Stimulated activated CD8-positive, alpha-beta memory T cell treated with anti-CD3 and anti-CD28 coated beads, Interleukin-4, amount 100 ng/mL, for 4 hours (primary cell): ENCODE measurements at regions not wholly inside any gene's neighbourhood (a gene's known extent, or its start where the extent isn't known, plus 50 kb on each side); places are given as distances from the start of the nearest gene placed in this dataset.
"Not testable (repeated sequence)": the region's sequence is repeated elsewhere in the genome, so short reads cannot be mapped to it uniquely, and the experiment has no call there.

Experiments
- DNase-seq, 2 donors: peaks; one replicate each; pipeline ENCODE4 v3.0.0-alpha.2; 2020; ENCODE audit warnings: low read depth in 2 of 2, low spot score in 1 of 2

DNA sequence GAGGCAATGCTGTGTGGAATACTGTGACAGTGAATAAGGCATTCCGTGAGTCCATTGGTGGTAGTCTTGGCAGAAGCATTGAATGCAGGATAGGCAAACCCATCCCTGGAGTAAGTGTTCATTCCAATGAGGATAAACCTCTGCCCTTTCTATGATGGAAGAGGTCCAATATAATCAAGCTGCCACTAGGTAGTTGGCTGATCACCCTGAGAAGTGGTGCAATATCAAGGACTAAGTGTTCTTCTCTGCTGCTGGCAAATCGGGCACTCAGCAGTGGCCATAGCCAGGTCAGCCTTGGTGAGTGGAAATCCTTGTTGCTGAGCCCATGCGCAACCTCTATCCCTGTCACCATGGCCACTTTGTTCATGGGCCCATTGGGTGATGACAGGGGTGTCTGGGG is 70.1 kb downstream of the FBXO4 start:
- DNase-seq = no peak

DNA sequence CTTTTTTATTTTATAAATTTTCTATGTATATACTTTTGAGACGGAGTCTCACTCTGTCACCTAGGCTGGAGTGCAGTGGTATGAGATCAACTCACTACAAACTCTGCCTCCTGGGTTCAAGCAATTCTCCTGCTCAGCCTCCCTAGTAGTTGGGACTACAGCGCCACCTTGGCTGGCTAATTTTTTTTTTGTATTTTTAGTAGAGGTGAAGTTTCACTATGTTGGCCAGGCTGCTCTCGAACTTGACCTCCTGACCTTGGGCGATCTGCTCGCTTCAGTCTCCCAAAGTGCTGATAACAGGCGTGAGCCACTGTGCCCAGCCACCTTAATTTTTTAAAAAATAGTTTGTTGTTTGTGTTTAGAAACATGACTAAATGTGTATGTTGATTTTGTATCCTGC is 76.6 kb downstream of the FBXO4 start:
- DNase-seq = no peak

DNA sequence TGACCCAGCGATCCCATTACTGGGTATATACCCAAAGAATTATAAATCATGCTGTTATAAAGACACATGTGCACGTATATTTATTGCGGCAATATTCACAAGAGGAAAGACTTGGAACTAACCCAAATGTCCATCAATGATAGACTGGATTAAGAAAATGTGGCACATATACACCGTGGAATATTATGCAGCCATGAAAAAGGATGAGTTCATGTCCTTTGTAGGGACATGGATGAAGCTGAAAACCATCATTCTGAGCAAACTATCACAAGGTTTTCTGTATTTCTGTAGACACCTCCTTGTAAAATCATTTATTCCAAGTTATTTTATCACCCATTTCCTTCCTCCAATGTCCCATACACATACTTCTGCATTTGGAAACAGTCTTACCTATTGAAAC is 78.8 kb downstream of the FBXO4 start:
- DNase-seq = not testable (repeated sequence)

DNA sequence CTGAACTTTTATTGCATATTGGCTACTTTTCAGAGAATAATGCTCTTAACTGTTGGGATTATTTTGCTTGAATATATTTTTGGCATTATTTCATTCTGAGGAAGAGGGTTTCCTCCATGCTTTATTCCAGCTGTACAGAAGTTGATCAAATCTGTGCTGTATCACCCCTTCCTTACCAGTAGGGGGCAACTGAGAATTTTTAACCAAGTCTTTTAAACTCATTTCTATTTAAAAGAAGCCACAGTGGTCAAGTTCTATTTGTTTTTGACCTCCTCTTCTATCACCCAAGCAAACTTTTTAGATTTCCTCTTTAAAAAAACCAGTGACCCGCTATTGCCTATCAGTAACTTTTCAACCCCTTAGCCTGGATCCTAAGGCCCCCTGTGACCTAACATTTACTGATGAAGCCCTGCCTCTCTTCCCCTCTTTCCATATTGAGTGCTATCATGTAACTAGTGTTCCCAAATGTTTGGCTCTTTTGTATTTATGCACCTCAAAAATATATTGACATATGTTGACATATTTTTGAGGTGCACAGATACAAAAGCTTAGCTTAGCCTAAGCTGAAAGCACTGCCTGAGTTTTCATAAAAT is 80.6 kb downstream of the FBXO4 start:
- no peak for DNase-seq

DNA sequence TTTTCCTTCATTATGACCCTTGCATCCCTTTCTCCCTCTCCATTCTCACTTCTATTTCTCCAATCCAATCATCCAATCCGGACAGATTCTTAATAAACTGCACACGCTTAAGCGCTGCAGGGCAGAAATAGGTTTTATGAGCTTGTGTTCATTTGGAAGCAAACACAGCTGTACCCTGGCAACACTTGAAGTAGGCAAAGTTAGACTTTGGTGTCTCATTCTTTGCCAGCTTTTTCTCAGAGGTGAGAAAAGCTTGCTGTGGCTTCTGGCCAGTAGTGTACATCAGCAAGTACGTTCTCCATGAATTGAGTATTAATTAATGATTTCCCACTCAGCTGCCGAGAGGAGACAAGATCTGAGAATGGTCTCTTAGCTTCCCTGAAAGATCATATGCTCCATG is 88.5 kb downstream of the FBXO4 start:
- DNase-seq = no peak

DNA sequence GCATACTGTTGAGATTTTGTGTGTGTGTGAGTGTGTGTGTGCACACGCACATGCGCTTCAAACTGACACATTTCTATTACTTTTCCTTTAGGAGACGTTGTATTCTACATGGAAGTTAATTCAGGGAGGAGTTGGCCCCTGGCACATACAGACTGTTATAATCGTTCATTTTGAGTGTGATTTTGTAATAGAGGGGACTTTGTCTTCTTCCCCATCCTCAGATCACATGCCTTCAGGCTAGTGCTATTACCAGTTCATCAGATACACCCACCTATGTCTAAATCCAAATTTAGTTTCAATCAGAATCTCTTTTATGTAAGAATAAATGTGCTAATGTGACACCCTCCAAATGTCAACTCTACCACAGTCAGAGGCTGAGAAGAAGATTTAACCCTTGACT is 90.2 kb downstream of the FBXO4 start:
- DNase-seq = no peak

DNA sequence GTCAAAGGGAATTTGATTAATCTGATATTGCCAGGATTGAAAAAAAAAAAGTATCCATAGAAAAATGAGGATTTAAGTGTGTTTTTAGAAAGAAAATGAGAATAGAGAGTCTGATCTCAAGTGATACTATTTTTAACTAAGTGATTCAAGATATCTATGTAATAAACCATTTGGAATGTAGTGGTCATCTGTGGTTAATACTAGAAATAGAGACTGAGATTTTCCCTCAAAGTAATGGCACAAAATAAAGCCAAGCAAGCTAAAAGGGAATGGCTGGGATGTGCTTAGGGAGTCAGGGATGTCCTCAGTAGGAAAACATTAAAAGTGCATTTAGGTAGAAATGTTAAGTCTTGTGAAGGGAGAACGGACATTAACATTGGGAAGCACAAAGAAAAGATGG is 90.6 kb downstream of the FBXO4 start:
- DNase-seq = no peak

DNA sequence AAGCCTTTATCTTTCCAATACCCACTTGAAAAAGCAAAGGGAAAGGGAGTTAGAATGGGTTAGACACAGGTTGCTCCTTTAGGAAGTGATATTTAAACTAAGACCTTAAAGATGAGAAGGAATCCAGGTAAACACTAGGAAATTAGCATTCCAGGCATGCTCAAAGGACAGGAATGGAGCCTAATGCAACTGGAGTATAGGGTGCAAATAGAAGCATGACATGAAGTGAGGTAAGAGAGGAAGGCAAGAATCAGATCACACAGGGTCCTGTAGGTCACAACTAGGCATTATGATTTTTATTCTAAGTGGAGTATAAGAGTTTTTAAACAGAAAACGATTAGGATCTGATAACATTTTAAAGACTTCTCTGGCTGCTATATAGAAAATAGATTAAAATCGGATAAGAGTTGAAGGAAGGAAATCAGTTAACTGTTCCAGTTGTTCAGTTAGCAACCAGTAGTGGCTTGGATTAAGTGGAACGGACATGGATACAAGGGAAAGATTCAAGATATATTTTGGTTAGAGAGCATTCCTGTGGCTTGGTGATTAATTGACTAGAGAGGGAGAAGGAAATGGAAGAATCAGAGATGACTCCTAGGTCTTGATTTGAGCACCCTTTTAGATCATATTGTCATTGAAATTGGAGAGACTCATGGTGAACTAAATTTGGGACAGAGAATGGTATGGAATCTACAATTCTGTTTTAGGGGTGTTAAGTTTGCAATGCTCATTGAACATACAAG is 95.9 kb downstream of the FBXO4 start:
- DNase-seq = no peak

DNA sequence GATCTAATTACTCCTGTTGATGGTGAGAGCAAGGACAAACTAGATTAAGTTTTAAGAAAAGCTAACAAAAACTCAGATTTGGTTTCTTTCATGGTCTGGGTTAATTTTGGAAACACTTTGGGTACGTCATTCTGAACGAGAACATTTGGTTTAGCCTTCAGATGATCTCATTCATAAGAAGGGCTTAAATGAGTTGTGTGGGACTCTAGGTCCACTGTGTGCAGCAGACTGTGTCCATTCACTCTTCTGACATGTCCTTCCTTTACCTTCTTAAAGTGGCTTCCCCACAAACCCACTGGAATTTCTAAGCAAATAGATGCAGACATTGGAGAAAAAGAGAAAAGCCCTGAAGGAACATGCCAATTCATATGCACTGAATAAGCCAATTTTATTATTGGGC is 96.8 kb downstream of the FBXO4 start:
- DNase-seq = no peak

DNA sequence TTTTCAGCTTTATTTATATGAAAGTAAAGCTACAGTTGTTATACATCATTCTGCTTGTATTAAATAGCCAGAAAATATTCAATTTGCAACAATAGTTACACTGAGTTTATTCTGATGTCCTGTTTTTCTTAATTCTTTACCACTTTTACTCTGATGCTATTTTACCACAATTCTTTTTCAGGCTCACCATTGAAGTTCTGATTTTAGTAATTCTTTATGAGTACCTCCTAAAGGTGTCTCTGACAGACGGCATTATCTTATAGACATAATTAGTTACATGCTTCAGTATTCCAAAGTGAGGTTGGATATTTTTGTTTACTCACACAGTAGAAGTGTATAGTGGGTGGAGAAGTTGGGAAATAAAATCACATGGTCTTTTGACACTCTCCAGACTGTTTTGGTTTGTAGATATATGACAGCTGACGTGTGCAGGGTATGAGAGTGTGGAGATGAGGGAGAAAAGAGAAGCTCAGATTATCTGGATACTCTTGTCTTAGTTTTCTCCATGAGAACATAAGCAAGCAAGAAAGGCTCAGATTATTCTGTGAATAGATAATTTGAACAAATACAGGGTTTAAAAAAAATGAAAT is 97.4 kb downstream of the FBXO4 start:
- DNase-seq = no peak

DNA sequence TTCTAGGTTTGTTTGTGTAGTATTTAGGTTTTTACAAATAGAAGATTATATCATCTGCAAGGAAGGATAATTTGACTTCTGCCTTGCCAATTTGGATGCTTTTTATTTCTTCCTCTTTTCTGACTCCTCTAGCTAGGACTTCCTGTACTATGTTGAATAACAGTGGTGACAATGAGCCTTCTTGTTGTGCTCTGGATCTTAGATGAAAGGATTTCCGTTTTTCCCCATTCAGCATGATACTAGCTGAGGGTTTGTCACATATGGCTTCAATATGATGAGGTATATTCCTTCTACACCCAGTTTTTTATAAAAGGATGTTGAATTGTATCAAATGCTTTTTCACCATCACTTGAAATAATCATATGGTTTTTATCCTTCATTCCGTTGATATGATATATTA is 101.4 kb downstream of the FBXO4 start:
- no peak for DNase-seq

DNA sequence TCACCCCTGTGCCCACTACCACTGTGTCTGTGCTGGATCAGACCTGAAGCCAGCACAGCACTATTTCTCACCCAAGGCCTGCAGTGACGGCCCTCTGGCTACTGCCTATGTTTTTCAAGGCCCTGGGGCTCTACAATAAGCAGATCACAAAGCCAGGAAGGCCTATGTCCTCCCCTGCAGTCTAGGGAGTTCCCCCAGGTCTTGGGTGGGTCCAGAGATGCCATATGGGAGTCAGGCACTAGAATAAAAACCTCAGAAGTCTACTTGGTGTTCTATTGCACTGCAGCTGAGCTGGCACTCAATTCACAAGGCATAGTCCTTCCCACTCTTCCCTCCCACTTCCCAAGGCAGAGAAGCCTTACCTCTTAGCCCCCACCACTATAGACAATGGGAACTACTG is 107.1 kb downstream of the FBXO4 start:
- DNase-seq = no peak

DNA sequence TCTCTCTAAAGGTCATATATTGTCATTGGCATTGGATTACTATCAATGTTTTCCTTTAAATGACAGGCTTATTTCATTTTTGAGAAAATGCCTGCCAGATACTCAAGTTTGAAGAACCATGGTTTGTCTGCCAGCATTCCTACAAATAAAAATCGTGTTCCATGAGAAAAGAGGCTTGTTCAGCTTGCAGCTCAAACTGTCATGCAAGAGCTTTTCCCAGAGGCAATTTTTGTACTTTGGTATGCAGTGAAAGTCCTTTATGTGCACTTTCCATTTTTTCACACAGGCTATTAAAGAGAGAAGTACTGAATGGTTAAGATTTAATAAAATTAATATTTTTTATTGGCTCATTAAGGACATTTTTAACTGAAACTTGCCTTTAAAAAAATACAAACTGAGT is 110.4 kb downstream of the FBXO4 start:
- no peak for DNase-seq

DNA sequence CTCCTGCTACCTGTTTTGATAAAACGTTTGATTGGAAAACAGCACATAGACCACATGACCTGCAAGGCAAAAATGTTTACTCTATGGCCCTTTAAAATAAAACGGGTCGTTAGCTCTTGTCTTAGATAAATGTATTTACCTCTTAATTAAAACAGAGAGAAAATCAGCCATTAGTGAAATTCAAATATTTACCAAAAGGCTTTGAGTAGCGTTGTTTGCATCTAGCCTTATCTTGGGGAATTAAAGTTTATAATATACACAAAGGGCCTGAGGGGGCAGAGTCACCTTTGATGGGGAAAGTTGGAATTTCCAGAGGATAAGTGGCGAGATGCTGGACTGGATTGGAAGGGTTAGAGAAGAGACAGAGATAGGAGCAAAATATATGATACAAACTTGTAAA is 111.3 kb downstream of the FBXO4 start:
- DNase-seq = no peak

DNA sequence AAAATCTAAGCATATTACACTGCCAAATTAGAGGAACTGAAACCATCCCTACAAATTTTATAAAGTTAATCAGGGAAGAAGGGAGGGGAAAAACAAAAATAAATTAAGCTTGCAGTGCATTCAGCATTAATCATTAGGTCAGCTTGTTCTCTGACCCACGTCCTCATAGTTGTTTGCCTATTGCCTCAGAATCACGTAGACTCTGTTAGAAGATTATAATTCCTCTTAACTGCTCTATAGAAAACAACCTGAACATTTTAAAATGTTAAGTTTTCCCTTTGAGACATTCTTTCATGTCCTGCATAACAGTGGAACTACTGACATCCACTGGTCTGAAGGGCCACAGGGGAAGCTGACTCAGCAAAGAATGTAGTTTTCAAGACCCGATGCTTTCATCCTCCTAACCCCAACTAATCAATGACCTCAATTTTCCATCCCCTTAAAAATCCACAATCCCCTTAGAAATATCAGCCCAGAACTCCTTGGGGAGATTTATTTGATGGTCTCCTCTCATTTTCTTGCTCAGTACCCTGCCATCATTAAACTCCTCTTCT is 112.4 kb downstream of the FBXO4 start:
- no peak for DNase-seq

DNA sequence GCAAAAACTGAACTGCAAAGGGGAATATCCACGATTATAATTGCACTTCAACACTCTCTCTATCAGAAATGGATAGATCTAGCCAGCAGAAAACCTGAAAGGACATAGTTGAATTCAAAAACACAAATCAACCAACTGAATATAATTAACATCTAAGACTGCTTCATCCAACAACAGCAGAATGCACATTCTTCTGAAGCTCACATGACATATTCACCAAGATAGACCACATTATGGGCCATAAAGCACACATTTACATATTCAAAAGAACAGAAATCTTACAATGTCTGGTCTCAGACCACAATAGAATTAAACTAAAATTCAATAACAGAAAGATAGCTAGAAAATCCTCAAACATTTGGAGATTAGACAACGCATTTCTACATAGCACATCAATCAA is 118.3 kb downstream of the FBXO4 start:
- no peak for DNase-seq

DNA sequence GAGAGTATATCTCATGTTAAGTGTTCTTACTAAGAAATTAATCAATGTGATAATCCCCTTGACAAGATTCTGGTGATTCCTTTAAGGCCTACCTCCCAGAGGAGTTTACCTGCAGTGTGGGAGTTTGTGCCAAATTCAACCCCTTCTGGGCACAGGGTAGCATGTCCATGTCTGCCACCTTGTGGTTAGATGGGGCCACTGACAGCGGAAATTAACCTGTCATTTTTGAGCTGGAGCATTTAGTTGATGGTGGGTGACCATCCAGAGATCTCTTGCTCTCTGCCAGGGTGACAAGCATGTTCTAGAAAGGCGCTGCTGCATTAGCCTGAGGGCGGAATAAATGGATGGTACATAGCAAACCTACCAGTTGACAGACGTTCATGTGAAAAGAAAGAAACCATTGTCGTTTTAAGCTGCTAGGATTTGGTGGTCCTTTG is 132.2 kb downstream of the FBXO4 start:
- peak; percentile 2 to 12 for DNase-seq

DNA sequence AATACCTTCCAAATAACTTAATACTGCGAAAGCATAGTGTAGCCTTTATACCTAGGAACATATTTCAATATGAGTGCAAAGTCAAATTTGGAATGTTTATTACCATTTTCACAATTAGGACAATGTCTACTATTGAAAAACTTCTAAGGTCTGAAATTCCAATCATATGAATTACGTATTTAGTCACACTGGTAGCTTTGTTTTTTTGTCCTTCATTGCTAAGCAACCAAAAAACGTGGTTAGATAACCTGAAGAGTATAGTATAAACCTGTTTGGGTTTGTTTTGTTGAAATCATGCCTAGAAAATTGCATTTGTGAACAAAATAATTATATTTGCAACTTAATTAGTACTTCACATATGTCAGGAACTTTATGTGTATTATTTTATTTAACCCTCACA is 134.2 kb downstream of the FBXO4 start:
- DNase-seq = no peak

DNA sequence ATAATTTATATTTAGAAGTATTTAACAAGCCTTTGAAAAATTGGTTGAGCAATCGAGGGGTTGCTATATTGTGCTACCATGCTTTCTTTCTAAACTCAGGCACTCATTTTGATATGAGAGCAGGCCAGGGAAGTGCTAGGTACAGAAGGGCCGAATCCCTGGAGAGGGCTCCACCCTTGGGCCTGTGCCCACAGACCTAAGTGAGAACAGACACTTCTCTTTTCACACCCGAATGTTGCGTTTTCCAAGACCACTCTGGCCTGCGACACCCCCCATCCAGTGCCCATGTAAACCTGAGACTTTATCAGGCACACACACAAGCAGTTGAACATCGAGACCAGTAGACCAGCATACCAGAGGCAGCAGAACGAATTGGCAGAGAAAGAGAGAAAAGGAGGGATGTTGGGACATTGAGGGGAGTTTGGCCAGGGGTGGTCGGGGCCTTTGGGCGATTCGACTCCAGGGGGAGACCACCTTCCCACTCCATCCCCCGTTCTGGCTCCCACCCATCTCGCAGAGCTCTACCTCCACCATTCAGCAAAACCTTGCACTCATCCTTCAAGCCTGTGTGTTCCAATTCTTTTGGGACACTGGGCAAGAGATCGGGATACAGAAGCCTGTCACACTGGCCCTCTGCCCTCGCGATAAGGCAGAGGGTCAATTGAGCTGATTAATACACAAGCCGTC is 134.8 kb downstream of the FBXO4 start:
- DNase-seq = no peak

DNA sequence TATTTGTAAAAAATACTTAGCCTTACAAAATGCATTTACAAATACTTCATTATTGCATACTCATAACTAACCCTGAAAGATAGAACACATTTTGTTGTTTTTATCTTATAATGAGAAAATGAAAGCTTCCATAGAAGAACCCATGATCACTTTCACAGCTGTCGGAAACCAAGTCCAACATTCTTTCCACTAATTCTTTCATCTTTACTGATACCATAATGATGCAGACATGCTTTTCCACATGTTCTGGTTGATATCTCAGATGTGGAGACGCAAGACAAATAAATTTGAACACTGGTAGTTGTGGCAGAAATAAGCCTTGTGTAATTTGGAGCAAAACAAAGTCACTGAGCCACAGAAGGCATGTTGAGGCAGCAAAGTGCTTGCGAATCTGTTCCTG is 136.0 kb downstream of the FBXO4 start:
- no peak for DNase-seq

DNA sequence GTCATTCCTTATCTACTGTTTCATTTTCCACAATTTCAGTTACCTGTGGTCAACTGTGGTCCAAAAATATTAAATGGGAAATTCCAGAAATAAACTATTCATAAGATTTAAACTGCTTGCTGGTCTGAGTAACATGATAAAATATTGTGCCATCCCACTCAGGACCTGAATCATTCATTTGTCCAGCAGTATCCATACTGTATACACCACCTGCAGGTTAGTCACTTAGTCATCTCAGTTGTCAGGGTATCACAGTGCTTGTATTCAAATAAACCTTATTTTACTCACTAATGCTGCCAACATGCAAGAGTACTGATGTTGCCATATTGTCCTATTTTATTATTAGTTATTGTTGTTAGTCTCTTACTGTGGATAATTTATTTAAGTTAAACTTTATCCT is 139.7 kb downstream of the FBXO4 start:
- no peak for DNase-seq

DNA sequence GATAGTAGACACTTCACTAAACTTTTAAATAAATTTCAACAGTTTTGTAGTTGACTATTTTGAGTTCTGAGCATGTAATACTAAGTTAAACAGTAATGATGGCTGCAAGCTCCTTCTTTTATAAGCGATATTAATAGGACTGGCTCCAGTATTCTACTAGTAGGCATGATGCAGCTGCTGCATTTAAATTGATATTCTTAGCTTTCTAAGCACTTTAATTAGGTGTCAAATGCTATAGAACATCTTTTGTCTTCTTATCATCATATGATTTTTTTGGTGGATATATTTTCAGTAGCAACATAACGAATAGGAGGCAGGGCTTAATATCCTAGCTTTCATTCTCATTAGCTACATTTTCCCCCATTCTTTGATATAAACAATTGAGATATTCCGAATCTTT is 141.1 kb downstream of the FBXO4 start:
- DNase-seq = no peak
